ENCODE measurements at regions not wholly inside any gene's neighbourhood (a gene's known extent, or its start where the extent isn't known, plus 50 kb on each side); places are given as distances from the start of the nearest gene placed in this dataset.
A peak's percentile ranks its signal among the peaks of the same experiment; 100 is the strongest.
"Not testable (repeated sequence)": the region's sequence is repeated elsewhere in the genome, so short reads cannot be mapped to it uniquely, and the experiment has no call there.

GRCh38 chr4:3949916-3950315 is 183.7 kb downstream of the ADRA2C start:
- H3K79me2 ChIP-seq (ENCODE audit: insufficient read depth, low read length); H3K4me2 ChIP-seq (ENCODE audit: low read depth, low read length, poor library complexity, severe bottlenecking); H3K27me3 ChIP-seq (ENCODE audit: insufficient read depth, low read length, poor library complexity, severe bottlenecking); H3K9ac ChIP-seq (ENCODE audit: low read depth, low read length, poor library complexity, severe bottlenecking); H3F3A ChIP-seq (ENCODE audit: low read depth); H3K36me3 ChIP-seq (ENCODE audit: insufficient read depth, low read length); H3K9me2 ChIP-seq (replicated peaks; ENCODE audit: low read depth, low read length); H3K4me3 ChIP-seq (ENCODE audit: low read length, poor library complexity, severe bottlenecking); H2AFZ ChIP-seq (ENCODE audit: low read length); H3K9me3 ChIP-seq (ENCODE audit: insufficient read depth, low read depth, low read length); H4K20me1 ChIP-seq (ENCODE audit: insufficient read depth, low read length, poor library complexity, severe bottlenecking); H3K4me1 ChIP-seq (ENCODE audit: insufficient read depth, low read length, poor library complexity, severe bottlenecking): not testable (repeated sequence)
- TF ChIP-seq CTCF (conservative IDR thresholded peaks at IDR 0.05; ENCODE audit: low read length), result peak; percentile 49

- not testable (repeated sequence) for H3K79me2 ChIP-seq (ENCODE audit: insufficient read depth, low read length); H3K9me3 ChIP-seq (ENCODE audit: insufficient read depth, low read depth, low read length); H3K4me3 ChIP-seq (ENCODE audit: low read length, poor library complexity, severe bottlenecking); H3K9ac ChIP-seq (ENCODE audit: low read depth, low read length, poor library complexity, severe bottlenecking); H3F3A ChIP-seq (ENCODE audit: low read depth); H3K36me3 ChIP-seq (ENCODE audit: insufficient read depth, low read length); H2AFZ ChIP-seq (ENCODE audit: low read length); H4K20me1 ChIP-seq (ENCODE audit: insufficient read depth, low read length, poor library complexity, severe bottlenecking); H3K4me2 ChIP-seq (ENCODE audit: low read depth, low read length, poor library complexity, severe bottlenecking); H3K9me2 ChIP-seq (replicated peaks; ENCODE audit: low read depth, low read length); H3K27me3 ChIP-seq (ENCODE audit: insufficient read depth, low read length, poor library complexity, severe bottlenecking); H3K4me1 ChIP-seq (ENCODE audit: insufficient read depth, low read length, poor library complexity, severe bottlenecking)
Observed at GRCh38 chr4:3952443-3953139, 186.4 kb downstream of the ADRA2C start.

GRCh38 chr4:3953140-3953489 is 186.9 kb downstream of the ADRA2C start:
- not testable (repeated sequence) for H3K4me1 ChIP-seq (ENCODE audit: insufficient read depth, low read length, poor library complexity, severe bottlenecking); H3K9ac ChIP-seq (ENCODE audit: low read depth, low read length, poor library complexity, severe bottlenecking); H3K9me3 ChIP-seq (ENCODE audit: insufficient read depth, low read depth, low read length); H3K36me3 ChIP-seq (ENCODE audit: insufficient read depth, low read length); H2AFZ ChIP-seq (ENCODE audit: low read length); H3K27me3 ChIP-seq (ENCODE audit: insufficient read depth, low read length, poor library complexity, severe bottlenecking); H3K4me3 ChIP-seq (ENCODE audit: low read length, poor library complexity, severe bottlenecking); H4K20me1 ChIP-seq (ENCODE audit: insufficient read depth, low read length, poor library complexity, severe bottlenecking); H3K4me2 ChIP-seq (ENCODE audit: low read depth, low read length, poor library complexity, severe bottlenecking); H3F3A ChIP-seq (ENCODE audit: low read depth); H3K9me2 ChIP-seq (replicated peaks; ENCODE audit: low read depth, low read length); H3K79me2 ChIP-seq (ENCODE audit: insufficient read depth, low read length)

- not testable (repeated sequence) for H3F3A ChIP-seq (ENCODE audit: low read depth); H3K9me2 ChIP-seq (replicated peaks; ENCODE audit: low read depth, low read length); H3K27me3 ChIP-seq (ENCODE audit: insufficient read depth, low read length, poor library complexity, severe bottlenecking); H3K9me3 ChIP-seq (ENCODE audit: insufficient read depth, low read depth, low read length); H3K36me3 ChIP-seq (ENCODE audit: insufficient read depth, low read length); H3K79me2 ChIP-seq (ENCODE audit: insufficient read depth, low read length); H3K4me1 ChIP-seq (ENCODE audit: insufficient read depth, low read length, poor library complexity, severe bottlenecking); H4K20me1 ChIP-seq (ENCODE audit: insufficient read depth, low read length, poor library complexity, severe bottlenecking)
- Histone ChIP-seq H3K4me3 (ENCODE audit: low read length, poor library complexity, severe bottlenecking) (peak overlapping the region; percentile 77), H2AFZ (ENCODE audit: low read length) (peak overlapping the region; percentile 95), H3K9ac (ENCODE audit: low read depth, low read length, poor library complexity, severe bottlenecking) (peak overlapping the region; percentile 71), H3K4me2 (ENCODE audit: low read depth, low read length, poor library complexity, severe bottlenecking) (peak overlapping the region; percentile 81)
Observed at GRCh38 chr4:3954540-3955320, 188.5 kb downstream of the ADRA2C start.

GRCh38 chr4:3955321-3956164 is 189.4 kb downstream of the ADRA2C start:
- H3K9me3 ChIP-seq (ENCODE audit: insufficient read depth, low read depth, low read length); H3K79me2 ChIP-seq (ENCODE audit: insufficient read depth, low read length); H3K4me1 ChIP-seq (ENCODE audit: insufficient read depth, low read length, poor library complexity, severe bottlenecking); H3K27me3 ChIP-seq (ENCODE audit: insufficient read depth, low read length, poor library complexity, severe bottlenecking); H3F3A ChIP-seq (ENCODE audit: low read depth); H3K36me3 ChIP-seq (ENCODE audit: insufficient read depth, low read length); H3K9me2 ChIP-seq (replicated peaks; ENCODE audit: low read depth, low read length); H4K20me1 ChIP-seq (ENCODE audit: insufficient read depth, low read length, poor library complexity, severe bottlenecking): not testable (repeated sequence)
- Histone ChIP-seq H3K4me2 (ENCODE audit: low read depth, low read length, poor library complexity, severe bottlenecking) (peak overlapping the region; percentile 81), H3K4me3 (ENCODE audit: low read length, poor library complexity, severe bottlenecking) (peak overlapping the region; percentile 77), H3K9ac (ENCODE audit: low read depth, low read length, poor library complexity, severe bottlenecking) (peak overlapping the region; percentile 71), H2AFZ (ENCODE audit: low read length) (peak overlapping the region; percentile 95)

GRCh38 chr4:3956165-3956867 is 190.1 kb downstream of the ADRA2C start:
- Histone ChIP-seq H3K4me2 (ENCODE audit: low read depth, low read length, poor library complexity, severe bottlenecking) (peak overlapping the region; percentile 62), H2AFZ (ENCODE audit: low read length) (peak overlapping the region; percentile 83), H3K4me3 (ENCODE audit: low read length, poor library complexity, severe bottlenecking) (peak overlapping the region; percentile 77)
- not testable (repeated sequence) for H3K9me3 ChIP-seq (ENCODE audit: insufficient read depth, low read depth, low read length); H3K9me2 ChIP-seq (replicated peaks; ENCODE audit: low read depth, low read length); H3K9ac ChIP-seq (ENCODE audit: low read depth, low read length, poor library complexity, severe bottlenecking); H3F3A ChIP-seq (ENCODE audit: low read depth); H3K27me3 ChIP-seq (ENCODE audit: insufficient read depth, low read length, poor library complexity, severe bottlenecking); H3K79me2 ChIP-seq (ENCODE audit: insufficient read depth, low read length); H4K20me1 ChIP-seq (ENCODE audit: insufficient read depth, low read length, poor library complexity, severe bottlenecking); H3K36me3 ChIP-seq (ENCODE audit: insufficient read depth, low read length); H3K4me1 ChIP-seq (ENCODE audit: insufficient read depth, low read length, poor library complexity, severe bottlenecking)

Data from Loucy (cell line).